ENCODE measurements at regions not wholly inside any gene's neighbourhood (a gene's known extent, or its start where the extent isn't known, plus 50 kb on each side); places are given as distances from the start of the nearest gene placed in this dataset.

DNA sequence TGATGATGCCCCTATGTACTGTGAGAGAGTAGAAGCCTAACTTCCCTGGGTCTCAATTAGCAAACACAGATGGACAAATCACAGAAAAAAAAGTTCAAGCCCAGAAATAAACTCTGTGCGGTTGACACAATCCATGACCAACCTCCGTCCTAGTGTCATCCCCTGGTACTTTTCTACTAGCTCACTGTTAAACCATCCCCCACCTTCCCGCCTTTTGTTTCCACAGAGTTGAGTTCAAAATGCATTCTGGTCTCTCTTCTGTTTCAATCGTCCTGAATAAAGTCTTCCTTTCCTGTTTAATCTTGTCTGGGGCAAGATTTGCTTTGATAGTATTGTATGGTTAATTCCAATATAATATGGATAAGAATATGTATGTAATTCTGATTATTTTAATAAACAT is 199.9 kb downstream of the SLC6A15 start:
- no peak for TF ChIP-seq POLR2A (IDR thresholded peaks at IDR 0.05)
- TF ChIP-seq, protein P1, sequence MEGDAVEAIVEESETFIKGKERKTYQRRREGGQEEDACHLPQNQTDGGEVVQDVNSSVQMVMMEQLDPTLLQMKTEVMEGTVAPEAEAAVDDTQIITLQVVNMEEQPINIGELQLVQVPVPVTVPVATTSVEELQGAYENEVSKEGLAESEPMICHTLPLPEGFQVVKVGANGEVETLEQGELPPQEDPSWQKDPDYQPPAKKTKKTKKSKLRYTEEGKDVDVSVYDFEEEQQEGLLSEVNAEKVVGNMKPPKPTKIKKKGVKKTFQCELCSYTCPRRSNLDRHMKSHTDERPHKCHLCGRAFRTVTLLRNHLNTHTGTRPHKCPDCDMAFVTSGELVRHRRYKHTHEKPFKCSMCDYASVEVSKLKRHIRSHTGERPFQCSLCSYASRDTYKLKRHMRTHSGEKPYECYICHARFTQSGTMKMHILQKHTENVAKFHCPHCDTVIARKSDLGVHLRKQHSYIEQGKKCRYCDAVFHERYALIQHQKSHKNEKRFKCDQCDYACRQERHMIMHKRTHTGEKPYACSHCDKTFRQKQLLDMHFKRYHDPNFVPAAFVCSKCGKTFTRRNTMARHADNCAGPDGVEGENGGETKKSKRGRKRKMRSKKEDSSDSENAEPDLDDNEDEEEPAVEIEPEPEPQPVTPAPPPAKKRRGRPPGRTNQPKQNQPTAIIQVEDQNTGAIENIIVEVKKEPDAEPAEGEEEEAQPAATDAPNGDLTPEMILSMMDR (IDR thresholded peaks at IDR 0.05 in 8 of 11, conservative IDR thresholded peaks at IDR 0.05 in 3 of 11), result no peak
- TF ChIP-seq POLR2AphosphoS5 (IDR thresholded peaks at IDR 0.05), result no peak

Measured in spleen (tissue), 7 donors.